ENCODE measurements at regions not wholly inside any gene's neighbourhood (a gene's known extent, or its start where the extent isn't known, plus 50 kb on each side); places are given as distances from the start of the nearest gene placed in this dataset.

DNA sequence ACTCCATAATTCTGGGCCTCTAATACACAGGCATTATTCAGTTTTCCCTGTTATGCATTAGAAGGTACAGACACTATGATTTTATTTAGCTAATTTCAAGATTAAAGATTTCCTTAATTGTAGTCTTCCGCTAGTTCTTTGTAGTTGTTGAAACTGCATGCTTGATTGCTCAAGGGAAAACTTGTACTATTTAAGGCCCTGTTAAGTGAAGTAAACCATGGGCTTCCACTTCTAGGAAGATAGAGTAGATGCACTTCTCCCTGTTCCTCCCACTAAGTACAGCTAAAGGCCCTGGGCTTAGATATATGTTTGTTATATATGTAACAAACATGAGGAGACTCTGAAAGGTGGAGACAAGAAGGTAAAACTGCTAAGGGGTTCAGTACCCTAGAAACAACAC lies 215.8 kb upstream of the LEF1 start:
- no peak for DNase-seq
- no peak overlapping the region for H3K4me3 ChIP-seq
- H3K9me3 ChIP-seq (ENCODE audit: control insufficient read depth in 4 of 4, insufficient read depth in 3 of 4, low read length in 3 of 4) = peaks cover 0 to 7% (median 0%) of the 10 kb centered on the region in 4 donors
- TF ChIP-seq, protein P1, sequence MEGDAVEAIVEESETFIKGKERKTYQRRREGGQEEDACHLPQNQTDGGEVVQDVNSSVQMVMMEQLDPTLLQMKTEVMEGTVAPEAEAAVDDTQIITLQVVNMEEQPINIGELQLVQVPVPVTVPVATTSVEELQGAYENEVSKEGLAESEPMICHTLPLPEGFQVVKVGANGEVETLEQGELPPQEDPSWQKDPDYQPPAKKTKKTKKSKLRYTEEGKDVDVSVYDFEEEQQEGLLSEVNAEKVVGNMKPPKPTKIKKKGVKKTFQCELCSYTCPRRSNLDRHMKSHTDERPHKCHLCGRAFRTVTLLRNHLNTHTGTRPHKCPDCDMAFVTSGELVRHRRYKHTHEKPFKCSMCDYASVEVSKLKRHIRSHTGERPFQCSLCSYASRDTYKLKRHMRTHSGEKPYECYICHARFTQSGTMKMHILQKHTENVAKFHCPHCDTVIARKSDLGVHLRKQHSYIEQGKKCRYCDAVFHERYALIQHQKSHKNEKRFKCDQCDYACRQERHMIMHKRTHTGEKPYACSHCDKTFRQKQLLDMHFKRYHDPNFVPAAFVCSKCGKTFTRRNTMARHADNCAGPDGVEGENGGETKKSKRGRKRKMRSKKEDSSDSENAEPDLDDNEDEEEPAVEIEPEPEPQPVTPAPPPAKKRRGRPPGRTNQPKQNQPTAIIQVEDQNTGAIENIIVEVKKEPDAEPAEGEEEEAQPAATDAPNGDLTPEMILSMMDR (IDR thresholded peaks at IDR 0.05; ENCODE audit: control extremely low read depth, extremely low read depth) = no peak
- H3K4me1 ChIP-seq (ENCODE audit: control insufficient read depth in 5 of 5, insufficient read depth in 5 of 5, low read length in 5 of 5) = no peaks in the 10 kb centered on the region
- WGBS, 2 donors = 88 to 89% methylated on average over 1 of the region's 1 CpG
- no peaks in the 10 kb centered on the region for H3K36me3 ChIP-seq (ENCODE audit: control insufficient read depth in 4 of 4, insufficient read depth in 4 of 4, low read length in 4 of 4)
- no peak for ATAC-seq (ENCODE audit: insufficient read depth, low FRiP score)
- no peaks in the 10 kb centered on the region for H3K27me3 ChIP-seq (ENCODE audit: control insufficient read depth in 3 of 3, insufficient read depth in 3 of 3, low read length in 2 of 3)
- H3K27ac ChIP-seq (ENCODE audit: low read depth in 1 of 2, low read length in 1 of 2) = no peak overlapping the region
- H3K9ac ChIP-seq (ENCODE audit: insufficient read depth in 1 of 2, low read length in 2 of 2) = no peak overlapping the region

DNA sequence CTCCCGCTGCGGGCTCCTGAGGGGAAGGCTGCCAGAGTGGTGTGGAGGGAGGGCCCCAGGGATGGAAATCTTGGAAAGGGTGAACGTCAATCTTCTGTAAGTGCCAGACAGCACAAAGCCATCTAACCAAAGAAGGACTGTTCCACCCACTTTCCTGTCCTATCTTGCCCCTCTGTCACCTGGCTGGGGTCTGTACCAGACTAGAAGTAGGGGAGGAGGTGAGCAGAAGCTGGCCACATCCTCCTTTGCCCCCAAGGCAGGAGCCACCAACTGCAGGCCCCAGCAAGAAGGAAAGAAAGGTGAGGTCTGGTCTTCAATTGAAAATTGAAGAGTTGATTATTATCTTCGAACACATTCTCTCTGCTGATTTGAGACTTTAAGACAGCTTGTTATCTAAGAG lies 214.4 kb upstream of the LEF1 start:
- WGBS, 2 donors = 91 to 95% methylated on average over 4 of the region's 4 CpGs
- H3K4me3 ChIP-seq = no peak overlapping the region
- H3K9me3 ChIP-seq (ENCODE audit: control insufficient read depth in 4 of 4, insufficient read depth in 3 of 4, low read length in 3 of 4) = peaks cover 0 to 7% (median 0%) of the 10 kb centered on the region in 4 donors
- TF ChIP-seq, protein P1 (IDR thresholded peaks at IDR 0.05; ENCODE audit: control extremely low read depth, extremely low read depth) = no peak
- H3K4me1 ChIP-seq (ENCODE audit: control insufficient read depth in 5 of 5, insufficient read depth in 5 of 5, low read length in 5 of 5) = no peaks in the 10 kb centered on the region
- ATAC-seq (ENCODE audit: insufficient read depth, low FRiP score) (no peak), DNase-seq (no peak)
- H3K9ac ChIP-seq (ENCODE audit: insufficient read depth in 1 of 2, low read length in 2 of 2) = no peak overlapping the region
- H3K36me3 ChIP-seq (ENCODE audit: control insufficient read depth in 4 of 4, insufficient read depth in 4 of 4, low read length in 4 of 4) = no peaks in the 10 kb centered on the region
- H3K27me3 ChIP-seq (ENCODE audit: control insufficient read depth in 3 of 3, insufficient read depth in 3 of 3, low read length in 2 of 3) = no peaks in the 10 kb centered on the region
- no peak overlapping the region for H3K27ac ChIP-seq (ENCODE audit: low read depth in 1 of 2, low read length in 1 of 2)

DNA sequence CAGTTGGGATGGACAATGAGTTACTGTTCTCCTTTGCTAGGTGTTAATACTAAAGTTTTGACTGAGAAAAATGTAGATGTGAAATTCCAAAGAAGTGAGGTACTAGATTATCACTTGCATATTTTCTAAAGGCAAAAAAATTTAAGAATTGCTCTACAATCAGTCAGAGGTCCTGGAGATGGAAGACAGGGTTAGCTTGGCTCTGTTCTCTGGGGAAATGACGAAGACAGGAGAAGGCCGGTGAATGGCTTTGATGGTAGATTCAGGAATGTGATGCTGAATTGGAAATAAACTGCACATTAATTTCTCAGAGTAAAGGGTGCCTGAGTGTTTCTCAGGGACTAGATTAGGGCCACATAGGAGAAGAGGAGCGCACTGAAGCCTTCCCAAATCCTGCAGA lies 214.0 kb upstream of the LEF1 start:
- WGBS, 2 donors = 93 to 95% methylated on average over 3 of the region's 3 CpGs
- Histone ChIP-seq H3K4me3 (no peak overlapping the region), H3K27ac (ENCODE audit: low read depth in 1 of 2, low read length in 1 of 2) (no peak overlapping the region), H3K9ac (ENCODE audit: insufficient read depth in 1 of 2, low read length in 2 of 2) (no peak overlapping the region), H3K36me3 (ENCODE audit: control insufficient read depth in 4 of 4, insufficient read depth in 4 of 4, low read length in 4 of 4) (no peaks in the 10 kb centered on the region), H3K9me3 (ENCODE audit: control insufficient read depth in 4 of 4, insufficient read depth in 3 of 4, low read length in 3 of 4) (peaks cover 0 to 7% (median 0%) of the 10 kb centered on the region in 4 donors), H3K27me3 (ENCODE audit: control insufficient read depth in 3 of 3, insufficient read depth in 3 of 3, low read length in 2 of 3) (no peaks in the 10 kb centered on the region), H3K4me1 (ENCODE audit: control insufficient read depth in 5 of 5, insufficient read depth in 5 of 5, low read length in 5 of 5) (no peaks in the 10 kb centered on the region)
- TF ChIP-seq, protein P1 (IDR thresholded peaks at IDR 0.05; ENCODE audit: control extremely low read depth, extremely low read depth) = no peak
- ATAC-seq (ENCODE audit: insufficient read depth, low FRiP score) (no peak), DNase-seq (no peak)

DNA sequence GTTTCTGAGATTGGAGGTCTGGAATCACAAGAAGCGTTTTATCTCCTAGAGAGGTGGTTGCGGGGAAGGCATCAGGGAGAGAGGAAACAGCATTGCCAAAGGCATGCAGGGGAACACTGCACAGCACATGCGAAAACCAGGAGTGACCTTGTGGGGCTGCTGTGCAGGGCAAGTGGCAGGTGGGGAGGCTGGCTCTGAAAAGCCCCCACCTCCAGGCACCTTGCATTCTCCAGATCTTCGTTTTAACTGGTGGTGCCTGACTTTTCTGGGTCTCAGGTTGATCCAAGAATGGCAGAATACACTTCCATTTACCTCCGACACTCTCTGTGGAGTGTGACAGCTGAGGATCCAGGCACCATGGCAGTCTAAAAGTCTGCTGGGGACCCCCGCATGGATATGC lies 209.4 kb upstream of the LEF1 start:
- 90 to 91% methylated on average over 6 of the region's 6 CpGs for WGBS, 2 donors
- Histone ChIP-seq H3K4me1 (ENCODE audit: control insufficient read depth in 5 of 5, insufficient read depth in 5 of 5, low read length in 5 of 5) (no peaks in the 10 kb centered on the region), H3K27ac (ENCODE audit: low read depth in 1 of 2, low read length in 1 of 2) (no peak overlapping the region), H3K4me3 (no peak overlapping the region), H3K27me3 (ENCODE audit: control insufficient read depth in 3 of 3, insufficient read depth in 3 of 3, low read length in 2 of 3) (no peaks in the 10 kb centered on the region), H3K9me3 (ENCODE audit: control insufficient read depth in 4 of 4, insufficient read depth in 3 of 4, low read length in 3 of 4) (peaks cover 0 to 4% (median 0%) of the 10 kb centered on the region in 4 donors), H3K9ac (ENCODE audit: insufficient read depth in 1 of 2, low read length in 2 of 2) (no peak overlapping the region), H3K36me3 (ENCODE audit: control insufficient read depth in 4 of 4, insufficient read depth in 4 of 4, low read length in 4 of 4) (no peaks in the 10 kb centered on the region)
- DNase-seq = no peak
- no peak for ATAC-seq (ENCODE audit: insufficient read depth, low FRiP score)
- TF ChIP-seq, protein P1 (IDR thresholded peaks at IDR 0.05; ENCODE audit: control extremely low read depth, extremely low read depth) = no peak
